ENCODE measurements at regions not wholly inside any gene's neighbourhood (a gene's known extent, or its start where the extent isn't known, plus 50 kb on each side); places are given as distances from the start of the nearest gene placed in this dataset.

DNA sequence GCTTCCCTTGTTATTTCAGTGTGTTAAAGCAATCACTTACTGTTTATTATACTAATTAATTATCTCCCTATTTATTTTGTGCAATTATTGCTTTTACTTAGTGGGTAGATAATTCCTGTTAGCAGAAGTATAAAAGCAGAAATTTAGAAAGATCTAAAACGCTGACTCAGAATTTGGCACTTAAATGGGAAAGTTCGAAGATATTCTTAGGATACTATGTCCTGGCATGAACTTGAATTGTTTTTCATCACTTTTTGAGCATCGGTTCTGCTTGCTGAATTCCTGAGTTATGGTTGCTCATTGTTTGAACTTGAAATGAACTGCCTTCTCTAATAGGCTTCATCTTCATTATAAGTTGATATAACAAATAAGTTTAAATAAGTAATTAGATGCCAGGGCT is 325.4 kb downstream of the JRKL start:
- TF ChIP-seq CTCF (conservative IDR thresholded peaks at IDR 0.05; ENCODE audit: low read depth, low read length) (no peak), EZH2 (IDR thresholded peaks at IDR 0.05; ENCODE audit: borderline replicate concordance, low read depth, low read length, poor library complexity, severe bottlenecking) (no peak)

Measured in A673 (cell line).